NCI-H2196 treated with DMSO at 0.1 percent for 48 hours (cell line): ENCODE measurements at regions not wholly inside any gene's neighbourhood (a gene's known extent, or its start where the extent isn't known, plus 50 kb on each side); places are given as distances from the start of the nearest gene placed in this dataset.
"Not testable (repeated sequence)": the region's sequence is repeated elsewhere in the genome, so short reads cannot be mapped to it uniquely, and the experiment has no call there.

Experiments used
- DNase-seq: peaks from one replicate; lab custom pipeline; 2025; ENCODE audit not compliant: unreplicated experiment; lab: John Stamatoyannopoulos, UW

GRCh38 chr14:37784827-37785223 is 189.4 kb downstream of the TTC6 start:
- DNase-seq = not testable (repeated sequence)

- DNase-seq = not testable (repeated sequence)
Observed at GRCh38 chr14:37785298-37785697, 189.9 kb downstream of the TTC6 start.

GRCh38 chr14:37786114-37786625 is 190.7 kb downstream of the TTC6 start:
- not testable (repeated sequence) for DNase-seq

GRCh38 chr14:37787879-37788494 is 192.6 kb downstream of the TTC6 start:
- no peak for DNase-seq

- no peak for DNase-seq
Observed at GRCh38 chr14:37791384-37792036, 196.1 kb downstream of the TTC6 start.

- no peak for DNase-seq
Observed at GRCh38 chr14:37792124-37792523, 196.7 kb downstream of the TTC6 start.

- no peak for DNase-seq
Observed at GRCh38 chr14:37796703-37797416, 201.4 kb downstream of the TTC6 start.

GRCh38 chr14:37797675-37798074 is 202.2 kb downstream of the TTC6 start:
- DNase-seq = no peak

GRCh38 chr14:37807722-37808121 is 212.3 kb downstream of the TTC6 start:
- no peak for DNase-seq

GRCh38 chr14:37810094-37810801 is 214.8 kb downstream of the TTC6 start:
- no peak for DNase-seq

- no peak for DNase-seq
Observed at GRCh38 chr14:37813732-37814131, 218.3 kb downstream of the TTC6 start.

- DNase-seq = no peak
Observed at GRCh38 chr14:37816135-37816534, 220.7 kb downstream of the TTC6 start.

GRCh38 chr14:37816743-37817295 is 221.4 kb downstream of the TTC6 start:
- no peak for DNase-seq

- no peak for DNase-seq
Observed at GRCh38 chr14:37819155-37820015, 224.0 kb downstream of the TTC6 start.

- not testable (repeated sequence) for DNase-seq
Observed at GRCh38 chr14:37820810-37821209, 225.4 kb downstream of the TTC6 start.

- DNase-seq = no peak
Observed at GRCh38 chr14:37824939-37825712, 229.7 kb downstream of the TTC6 start.

- no peak for DNase-seq
Observed at GRCh38 chr14:37826869-37827268, 231.4 kb downstream of the TTC6 start.

GRCh38 chr14:37830271-37830670 is 234.8 kb downstream of the TTC6 start:
- no peak for DNase-seq

- DNase-seq = no peak
Observed at GRCh38 chr14:37834275-37834674, 238.8 kb downstream of the TTC6 start.
